GM19372 (cell line): ENCODE measurements at regions not wholly inside any gene's neighbourhood (a gene's known extent, or its start where the extent isn't known, plus 50 kb on each side); places are given as distances from the start of the nearest gene placed in this dataset.

ENCODE experiments used
- ATAC-seq: cut with Tn5 transposase; IDR thresholded peaks from one replicate; pipeline ENCODE4 v1.9.1; 2021; ENCODE audit warnings: mild to moderate bottlenecking, low read depth, moderate library complexity; ENCODE audit not compliant: unreplicated experiment

DNA sequence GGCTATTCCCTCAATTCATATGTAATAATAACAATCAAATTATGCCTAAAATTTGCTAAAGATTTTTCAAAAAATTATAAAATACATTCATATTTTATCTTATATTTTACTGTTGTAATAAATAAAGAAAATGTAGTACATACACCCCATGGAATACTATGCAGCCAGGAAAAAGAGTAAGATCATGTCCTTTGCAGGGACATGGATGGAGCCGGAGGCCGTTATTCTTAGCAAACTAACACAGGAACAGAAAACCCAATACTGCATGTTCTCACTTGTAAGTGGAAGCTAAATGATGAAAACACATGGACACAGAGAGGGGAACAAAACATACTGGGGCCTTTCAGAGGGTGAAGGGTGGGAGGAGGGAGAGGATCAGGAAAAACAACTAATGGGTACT is 584.2 kb upstream of the MMS22L start:
- no peak for ATAC-seq

DNA sequence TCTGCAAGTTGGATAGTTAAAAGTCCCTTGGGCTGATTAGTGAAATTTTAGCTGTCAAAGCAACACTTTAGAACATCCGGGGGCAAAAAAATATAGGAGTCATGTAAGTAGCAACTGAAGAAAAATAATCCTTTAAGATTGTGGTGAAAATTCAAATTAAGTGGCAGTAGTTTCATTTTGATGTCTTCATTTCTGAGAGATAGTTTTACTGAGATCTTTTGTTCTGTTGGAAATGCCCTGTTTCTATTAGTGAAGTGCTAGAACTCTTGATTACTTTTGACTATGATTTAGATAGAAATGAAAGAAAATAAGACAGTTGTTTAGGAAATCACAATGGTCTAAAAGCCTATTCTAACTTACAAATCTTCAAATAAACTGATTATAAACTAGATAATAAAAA is 587.3 kb upstream of the MMS22L start:
- ATAC-seq, result no peak

DNA sequence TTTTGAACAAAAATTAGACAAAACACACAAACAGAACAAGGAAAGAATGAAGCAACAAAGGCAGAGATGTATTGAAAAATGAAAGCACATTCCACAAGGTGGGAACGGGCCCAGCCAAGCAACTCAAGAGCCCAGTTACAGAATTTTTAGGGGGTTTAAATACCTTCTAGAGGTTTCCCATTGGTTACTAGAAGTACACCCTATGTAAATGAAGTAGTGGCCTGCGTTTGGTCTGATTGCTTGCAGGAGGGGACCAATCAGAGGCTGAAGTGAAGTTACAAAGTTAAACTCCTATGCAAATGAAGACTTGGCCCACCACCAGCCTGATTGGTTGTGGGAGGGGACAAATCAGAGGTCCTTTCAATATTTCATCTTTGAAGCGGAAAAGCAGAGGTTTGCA is 593.7 kb upstream of the MMS22L start:
- ATAC-seq, result no peak

DNA sequence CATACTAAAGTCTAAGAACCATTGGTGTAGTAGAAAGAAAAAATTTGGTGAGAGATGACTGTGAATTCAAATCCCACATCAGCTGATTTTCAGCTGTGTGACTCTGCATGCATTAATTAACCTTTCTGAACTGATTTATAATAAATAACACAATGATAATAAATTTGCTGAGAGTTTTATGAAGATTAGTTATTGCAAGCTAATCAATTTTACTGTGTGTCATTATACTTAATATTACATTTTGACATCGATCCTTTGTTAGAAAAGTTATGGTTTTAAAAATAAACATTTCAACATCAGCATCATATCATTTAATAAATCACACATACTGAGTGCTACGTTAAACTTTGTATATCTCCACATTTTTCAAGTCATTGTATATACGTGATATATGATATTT is 599.7 kb upstream of the MMS22L start:
- no peak for ATAC-seq

DNA sequence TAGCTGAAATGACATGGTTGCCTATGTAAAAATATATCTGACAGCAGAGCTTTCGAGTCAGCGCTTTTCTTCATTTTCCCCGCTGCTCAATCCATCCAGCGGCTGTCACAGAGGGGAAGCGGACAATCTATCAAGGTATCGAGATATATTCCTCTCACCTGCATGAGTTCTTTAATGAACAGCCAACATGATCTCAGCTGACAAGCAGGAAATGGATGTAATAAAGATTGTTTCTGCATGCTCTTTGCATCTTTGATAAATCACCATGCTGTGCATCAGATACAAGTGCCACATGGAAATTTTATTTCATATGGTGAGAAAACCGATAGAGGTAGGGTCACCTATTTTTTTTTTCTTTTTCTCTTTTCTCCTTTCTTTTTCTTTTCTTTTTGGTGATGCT is 602.3 kb upstream of the MMS22L start:
- ATAC-seq, result no peak

DNA sequence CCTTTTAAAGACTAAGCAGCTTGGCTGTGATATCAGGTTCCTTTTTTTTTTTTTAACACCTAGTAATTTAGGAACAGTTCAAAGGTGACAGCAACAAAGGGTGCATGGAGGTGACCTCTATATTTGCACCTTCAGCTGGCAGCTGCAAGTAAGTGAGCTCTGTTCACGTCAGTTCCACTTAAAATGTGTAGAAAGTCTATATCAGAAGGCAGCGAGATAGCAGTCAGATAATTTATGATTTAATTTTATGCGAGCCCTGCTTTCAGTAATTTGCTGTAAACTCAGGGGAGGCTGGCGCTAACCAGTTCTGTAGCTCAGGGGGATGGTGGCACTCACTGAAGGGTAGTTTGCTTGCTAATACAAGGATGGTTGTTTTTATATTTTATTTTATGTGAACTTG is 602.8 kb upstream of the MMS22L start:
- ATAC-seq, result no peak

DNA sequence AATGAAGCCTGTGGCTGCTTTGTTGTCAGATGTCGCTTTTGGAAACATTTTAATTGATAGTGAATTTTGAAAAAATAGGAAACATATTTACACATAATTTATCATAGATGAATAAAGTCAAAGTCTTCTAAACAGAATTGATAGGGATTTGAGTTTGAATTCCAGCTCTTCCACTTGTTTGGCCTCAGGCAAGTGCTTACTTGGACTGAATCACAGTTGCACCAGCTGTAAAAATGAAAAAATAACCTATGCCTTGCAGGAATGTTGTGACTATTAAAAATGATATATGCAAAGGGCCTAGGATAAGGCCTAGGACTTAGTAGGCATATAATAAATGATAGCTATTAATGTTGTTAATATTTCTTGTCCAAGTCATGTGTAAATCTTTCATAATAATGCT is 618.5 kb upstream of the MMS22L start:
- ATAC-seq, result no peak

DNA sequence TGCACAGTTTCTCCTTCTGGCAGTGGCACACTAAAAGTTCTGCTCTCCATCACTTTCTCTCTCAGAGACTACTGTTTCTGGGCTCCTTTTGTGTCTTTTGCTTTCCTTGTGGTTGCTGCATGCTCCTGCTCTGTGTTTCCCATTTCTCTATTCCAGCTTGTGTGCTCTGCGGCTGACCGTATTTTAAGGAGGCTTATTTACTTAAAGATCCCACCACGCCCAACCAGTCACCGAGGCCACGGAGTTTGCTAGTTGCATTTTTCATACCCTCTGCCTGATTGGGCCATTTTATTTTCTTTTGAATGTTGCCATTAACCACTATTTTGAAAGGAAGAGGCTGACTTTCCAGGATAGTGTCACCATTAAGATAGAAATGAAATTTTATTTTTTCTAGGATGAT is 626.4 kb upstream of the MMS22L start:
- ATAC-seq, result no peak

DNA sequence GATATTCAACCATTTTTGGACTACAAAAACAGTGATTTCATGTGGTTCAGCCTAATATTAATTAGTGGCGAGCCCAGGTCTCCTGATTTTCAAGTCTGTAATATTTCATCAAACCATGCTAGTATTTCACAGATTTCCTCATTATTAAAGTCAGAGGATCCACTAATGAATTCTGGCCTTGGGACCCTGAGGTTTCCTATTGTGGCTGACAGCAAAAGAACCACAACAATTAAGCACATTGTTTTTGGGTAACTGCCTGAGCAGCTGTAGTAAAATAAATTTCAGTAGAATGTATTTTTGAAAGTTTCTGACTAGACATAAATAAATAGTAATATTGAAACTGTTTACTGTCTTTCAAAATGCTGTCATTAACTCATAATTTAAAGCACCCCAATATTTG is 630.7 kb upstream of the MMS22L start:
- no peak for ATAC-seq

DNA sequence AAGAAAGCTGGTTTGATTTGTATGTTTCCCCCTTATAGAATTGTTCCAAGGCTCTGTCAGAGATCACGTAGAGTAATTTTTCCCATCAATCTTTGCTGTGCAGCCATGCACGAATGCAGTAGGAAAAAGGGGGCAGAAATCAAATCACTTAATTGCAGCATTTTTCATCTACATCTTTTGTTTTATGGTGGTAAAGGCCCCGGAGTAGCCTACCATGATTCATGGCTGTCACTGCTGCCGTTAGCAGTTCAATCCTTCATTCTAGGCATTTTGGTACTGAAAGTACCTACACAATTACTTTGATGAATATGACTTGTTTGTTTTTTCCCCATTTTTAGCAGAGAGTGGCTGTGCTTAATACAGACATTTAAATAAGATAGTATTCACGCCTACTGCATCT is 631.9 kb upstream of the MMS22L start:
- ATAC-seq, result no peak

DNA sequence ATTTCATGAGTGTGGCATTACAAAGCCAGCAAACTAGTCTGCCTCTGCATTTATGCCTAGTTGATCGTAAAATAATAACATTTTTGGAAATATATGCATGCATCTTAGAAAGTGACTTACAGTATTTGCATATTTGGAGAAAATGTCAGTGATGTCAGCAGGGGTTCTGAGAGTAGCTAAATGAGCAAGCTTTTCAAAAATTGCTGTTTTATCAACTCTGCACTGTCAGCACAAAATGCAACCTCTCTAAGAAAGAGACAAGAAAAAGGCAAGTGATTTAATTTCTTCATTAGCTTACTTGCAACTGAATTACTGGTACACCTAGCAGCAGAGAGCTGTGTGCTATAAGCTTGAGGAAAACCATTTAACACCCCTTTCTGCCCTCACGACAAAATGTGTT is 632.5 kb upstream of the MMS22L start:
- no peak for ATAC-seq

DNA sequence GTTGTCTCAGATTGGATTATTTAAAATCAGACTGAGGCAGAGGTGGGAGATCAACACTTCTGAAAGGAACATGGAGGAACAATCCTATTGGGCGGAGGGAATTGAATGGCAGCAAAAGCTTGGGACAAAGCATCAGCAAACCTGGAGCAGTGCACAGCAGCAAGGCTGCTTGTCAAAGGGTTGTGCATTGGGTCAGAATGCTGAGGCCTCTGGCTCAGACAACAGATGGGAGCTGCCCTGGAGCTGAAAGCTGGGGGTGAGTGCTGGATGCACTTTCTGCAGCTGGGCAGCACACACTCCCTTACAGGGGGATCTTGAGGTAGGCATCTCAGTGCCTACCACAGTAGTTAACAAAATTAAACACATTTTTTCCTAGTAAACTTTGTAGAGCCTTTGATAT is 634.4 kb upstream of the MMS22L start:
- no peak for ATAC-seq

DNA sequence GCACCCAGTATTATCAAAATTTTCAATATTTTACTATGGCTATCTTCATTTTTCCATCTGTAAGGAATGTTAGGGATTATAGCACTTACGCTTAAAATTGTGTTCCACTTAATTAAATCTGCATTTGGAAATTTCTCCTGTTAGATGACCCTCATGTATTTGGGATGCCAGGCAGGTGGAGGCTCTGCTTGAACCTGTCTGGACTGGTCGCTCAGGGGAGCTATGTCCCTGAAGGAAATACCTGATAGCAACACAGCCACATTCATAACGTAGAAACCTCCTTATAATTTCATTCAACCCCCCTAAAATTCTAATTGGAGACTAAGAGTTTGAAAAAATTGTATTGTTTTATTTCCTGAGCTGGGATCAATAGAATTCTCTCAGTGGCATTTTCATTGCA is 636.0 kb upstream of the MMS22L start:
- no peak for ATAC-seq

DNA sequence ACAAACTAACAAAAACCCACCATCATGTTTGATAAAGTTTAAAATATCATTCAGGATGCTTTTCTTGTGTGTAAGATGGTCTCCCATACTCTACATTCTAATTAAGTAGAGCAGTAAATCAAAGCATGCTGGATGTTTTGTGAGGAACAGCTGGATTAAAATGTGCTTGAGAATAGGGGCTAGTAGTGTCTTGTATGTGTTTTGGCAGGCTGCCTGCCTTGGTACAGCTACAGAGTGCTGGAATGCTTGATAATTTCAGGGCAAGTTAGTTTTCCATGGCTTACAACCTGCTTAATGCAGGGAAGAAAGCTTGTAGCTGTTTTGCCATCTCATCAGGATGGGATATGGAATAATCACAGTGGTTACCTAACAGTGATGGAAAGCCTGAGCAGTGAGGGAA is 636.6 kb upstream of the MMS22L start:
- no peak for ATAC-seq

DNA sequence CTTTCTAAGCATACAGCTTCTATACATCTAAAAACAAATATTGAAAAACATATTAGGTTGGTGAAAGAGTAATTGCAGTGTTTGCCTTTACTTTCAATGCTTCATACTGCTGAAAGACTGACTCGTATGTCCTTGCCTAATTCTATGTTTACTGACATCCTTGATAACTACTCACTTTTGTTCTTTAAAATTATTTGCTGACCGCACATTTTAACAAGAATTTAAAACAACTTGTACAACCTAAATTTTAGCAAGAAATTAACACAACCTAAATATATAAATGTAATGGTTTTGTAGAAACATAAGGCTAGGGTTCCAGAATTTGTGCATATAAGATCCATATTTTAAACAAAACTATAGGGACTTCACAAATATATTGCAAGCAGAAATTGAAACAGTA is 640.2 kb upstream of the MMS22L start:
- no peak for ATAC-seq

DNA sequence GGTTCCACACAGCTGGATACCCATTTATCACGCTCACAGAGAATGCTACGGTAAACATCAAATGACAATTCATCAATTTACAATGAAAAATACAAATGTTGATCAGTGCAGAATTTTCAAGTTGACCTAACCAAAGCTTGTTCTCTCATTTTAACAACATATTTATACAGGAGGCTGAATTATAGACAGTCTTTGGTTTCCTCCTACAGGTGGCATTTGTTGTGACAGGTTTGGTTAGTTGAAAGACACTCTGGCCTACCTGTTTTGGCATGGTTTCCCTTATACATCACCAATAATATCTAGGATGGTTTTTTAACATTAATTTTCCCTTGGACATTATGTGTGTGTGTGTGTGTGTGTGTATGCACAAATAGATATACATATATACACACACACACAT is 642.5 kb upstream of the MMS22L start:
- no peak for ATAC-seq

DNA sequence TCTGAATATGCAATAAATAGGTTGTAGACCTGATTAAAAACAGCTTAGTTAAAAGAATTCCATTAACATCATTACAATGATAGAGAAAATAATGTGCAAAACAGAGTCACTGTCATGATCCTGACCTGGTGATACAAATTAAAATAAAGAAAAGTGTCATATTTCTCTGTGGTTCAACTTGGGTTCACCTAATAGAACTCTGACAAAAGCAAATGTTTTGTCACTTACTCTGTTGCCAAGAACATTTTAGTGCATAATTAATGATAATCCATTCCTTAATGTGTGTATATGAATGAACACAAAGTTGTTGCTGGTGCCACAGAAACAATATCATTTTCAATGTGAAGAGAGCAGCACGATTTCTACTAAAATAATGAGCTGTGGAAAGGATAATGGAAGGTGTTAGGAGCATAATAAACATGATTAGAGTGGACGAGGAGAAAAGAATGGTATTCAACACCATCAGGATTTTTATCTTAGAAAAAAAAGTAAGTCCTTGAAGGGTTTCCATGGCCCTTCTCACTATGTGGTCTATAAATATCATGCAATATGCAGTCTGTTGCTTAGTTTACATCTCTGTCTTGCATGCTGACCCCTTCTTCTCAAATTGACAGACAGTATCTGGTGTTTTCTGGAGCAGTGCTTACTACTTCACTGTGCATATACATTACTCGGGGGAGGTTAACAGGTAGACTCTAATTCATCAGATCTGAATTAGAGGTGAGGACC is 656.6 kb upstream of the MMS22L start:
- no peak for ATAC-seq

DNA sequence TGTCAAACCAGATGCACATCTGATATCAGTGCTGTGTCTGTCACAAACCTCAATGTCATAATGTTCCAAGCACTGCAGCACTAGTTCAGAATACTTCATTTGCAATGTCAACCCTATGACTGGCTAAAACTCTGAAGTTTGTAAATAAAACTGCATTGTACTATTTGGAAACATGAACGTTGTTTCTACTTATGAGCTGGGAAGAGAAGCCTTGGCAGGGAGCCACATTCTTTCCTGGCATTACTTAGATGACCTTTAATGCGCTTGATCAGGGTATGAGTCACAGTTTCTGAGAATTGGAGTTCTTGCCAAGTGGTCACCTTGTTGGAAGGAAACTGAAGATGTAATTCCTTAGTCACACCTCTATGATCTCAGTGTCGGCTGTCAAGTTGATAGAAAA is 664.8 kb upstream of the MMS22L start:
- ATAC-seq, result no peak

DNA sequence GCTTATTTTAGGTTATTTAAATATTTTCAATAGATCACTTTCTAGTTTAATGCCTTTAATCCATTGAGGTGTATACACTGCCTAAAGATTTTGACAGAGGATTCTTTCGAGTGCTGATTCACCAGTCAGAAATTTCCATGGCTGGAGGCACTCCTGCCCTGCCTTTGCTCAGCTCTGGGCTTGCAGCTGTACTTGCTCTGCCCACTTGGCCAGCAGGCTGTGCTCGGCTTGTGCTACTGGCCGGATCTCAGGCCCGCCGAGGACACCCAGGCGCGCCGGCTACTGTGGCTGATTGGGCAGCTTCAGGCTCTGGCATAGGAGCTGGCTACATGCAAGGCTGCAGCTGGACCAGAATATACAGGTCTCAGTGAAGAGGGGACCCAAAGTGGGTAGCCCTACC is 675.1 kb upstream of the MMS22L start:
- ATAC-seq, result no peak

DNA sequence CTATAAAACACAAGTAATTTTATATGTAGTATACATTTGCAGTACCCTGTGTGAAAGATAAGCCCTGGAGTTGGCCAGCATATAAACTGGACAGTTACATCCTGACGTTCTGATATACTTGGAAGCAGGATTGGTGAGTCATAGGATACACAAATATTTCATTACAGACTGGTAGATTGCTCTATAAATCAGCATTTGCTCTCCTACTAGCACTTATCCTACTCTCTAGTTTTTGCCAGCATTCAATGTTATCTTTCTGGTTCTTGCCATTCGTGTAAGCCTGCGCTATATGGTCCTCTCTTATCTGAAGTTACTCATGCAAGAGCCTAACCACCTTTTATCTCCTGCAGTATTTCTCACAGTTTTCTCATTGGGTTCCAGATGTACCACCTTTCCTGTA is 680.2 kb upstream of the MMS22L start:
- no peak for ATAC-seq

DNA sequence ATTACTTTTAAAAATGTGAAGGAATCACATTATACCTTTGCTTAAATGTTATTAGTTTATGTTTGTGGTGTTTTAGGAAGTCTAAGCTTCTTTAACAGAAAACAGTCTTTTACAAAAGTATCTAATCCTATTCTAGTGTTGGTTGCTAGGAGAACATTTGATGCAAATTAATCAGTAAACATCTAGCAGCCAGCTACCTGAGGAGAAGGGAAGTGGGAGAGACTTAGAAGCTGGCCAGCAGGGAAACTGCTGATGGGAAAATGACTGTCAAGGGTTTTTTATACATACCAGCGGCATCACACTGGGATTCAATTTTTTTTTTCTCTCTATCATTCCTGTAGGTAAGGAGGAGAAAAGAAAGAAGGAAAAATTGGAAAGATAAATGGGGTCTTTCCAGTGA is 686.0 kb upstream of the MMS22L start:
- ATAC-seq, result no peak

DNA sequence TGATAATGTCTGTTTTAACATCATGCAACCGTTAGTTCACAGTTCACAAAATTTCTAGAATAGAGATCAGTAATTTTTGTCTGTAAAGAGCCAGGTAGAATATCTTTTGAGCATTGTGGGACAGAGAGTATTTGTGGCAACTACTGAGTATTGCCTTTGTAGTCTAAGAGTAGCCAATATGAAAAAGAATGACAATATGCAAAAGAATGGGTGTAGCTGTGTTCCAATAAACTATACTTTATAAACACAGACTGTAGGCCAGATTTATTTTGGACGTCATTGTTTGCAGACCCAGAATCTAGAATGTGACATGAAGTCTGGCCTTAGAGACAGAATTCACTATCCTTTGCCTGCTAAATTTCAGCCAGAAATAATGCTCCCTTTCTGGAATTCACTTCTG is 694.1 kb upstream of the MMS22L start:
- ATAC-seq, result no peak

DNA sequence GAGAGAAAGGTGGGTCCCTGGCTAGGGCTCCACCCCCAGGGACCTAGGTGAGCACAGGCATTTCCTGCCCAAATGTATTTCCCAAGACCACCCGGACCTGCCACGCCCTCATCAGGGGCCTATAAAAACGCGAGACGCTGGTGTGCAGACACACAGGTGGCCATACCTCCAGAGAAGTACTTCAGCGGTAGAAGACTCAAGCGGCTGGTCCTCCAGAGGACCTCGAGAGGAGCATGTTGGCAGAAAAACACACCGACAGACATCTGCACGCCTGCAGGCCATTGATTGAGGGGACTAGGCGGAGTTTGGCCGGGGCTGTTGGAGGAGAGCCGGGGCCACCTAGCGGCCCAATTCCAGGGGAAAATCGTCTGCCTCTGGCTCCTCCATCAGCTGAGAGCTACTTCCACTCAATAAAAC is 695.8 kb upstream of the MMS22L start:
- no peak for ATAC-seq
